ENCODE measurements at regions not wholly inside any gene's neighbourhood (a gene's known extent, or its start where the extent isn't known, plus 50 kb on each side); places are given as distances from the start of the nearest gene placed in this dataset.

GRCh38 chr2:185347445-185347844 lies 391.2 kb upstream of the FSIP2 start:
- Histone ChIP-seq H3K27me3 (ENCODE audit: control insufficient read depth in 2 of 2, insufficient read depth in 2 of 2, low read length in 2 of 2) (no peaks in the 10 kb centered on the region), H3K9me1 (replicated peaks; ENCODE audit: control insufficient read depth, extremely low read depth, insufficient read depth, low read length) (no peaks in the 10 kb centered on the region), H3K79me2 (ENCODE audit: control insufficient read depth, insufficient read depth, low read length) (no peaks in the 10 kb centered on the region), H3K4me2 (ENCODE audit: insufficient read depth, low read length) (no peak overlapping the region), H3K4me1 (ENCODE audit: control insufficient read depth, extremely low read depth, insufficient read depth, low read length) (no peaks in the 10 kb centered on the region), H3K4me3 (replicated peaks in 1 of 3; ENCODE audit: insufficient read depth in 1 of 3, low read depth in 1 of 3, low read length in 3 of 3) (no peak overlapping the region), H3K9me3 (replicated peaks; ENCODE audit: control insufficient read depth, insufficient read depth, low read length) (no peaks in the 10 kb centered on the region), H3K36me3 (ENCODE audit: control insufficient read depth in 2 of 2, extremely low read depth in 1 of 2, insufficient read depth in 2 of 2, low read length in 2 of 2) (no peaks in the 10 kb centered on the region), H2AFZ (ENCODE audit: low read depth, low read length) (no peak overlapping the region), H3K27ac (ENCODE audit: insufficient read depth, low read depth, low read length) (no peak overlapping the region), H4K20me1 (replicated peaks; ENCODE audit: control insufficient read depth, extremely low read depth, insufficient read depth, low read length) (no peaks in the 10 kb centered on the region), H3K9ac (replicated peaks; ENCODE audit: extremely low read depth, insufficient read depth, low read length) (no peak overlapping the region)
- TF ChIP-seq POLR2AphosphoS5 (IDR thresholded peaks at IDR 0.05; ENCODE audit: insufficient read depth, low read depth, low read length) (no peak), MAX (IDR thresholded peaks at IDR 0.05; ENCODE audit: insufficient read depth, insufficient read length) (no peak), FOS (IDR thresholded peaks at IDR 0.05; ENCODE audit: borderline replicate concordance, insufficient read depth, low read length) (no peak), EZH2 (IDR thresholded peaks at IDR 0.05; ENCODE audit: borderline replicate concordance, low read depth, low read length, severe bottlenecking) (no peak), POLR2A (IDR thresholded peaks at IDR 0.05; ENCODE audit: low read depth, low read length) (no peak), GATA2 (IDR thresholded peaks at IDR 0.05; ENCODE audit: insufficient read depth, insufficient read length, low read depth, low read length) (no peak), JUN (IDR thresholded peaks at IDR 0.05; ENCODE audit: borderline replicate concordance, insufficient read depth, insufficient read length, low read depth) (no peak), CTCF (IDR thresholded peaks at IDR 0.05; ENCODE audit: extremely low read depth in 1 of 2, insufficient read depth in 1 of 2, low read depth in 1 of 2, low read length in 2 of 2) (no peak), MYC (IDR thresholded peaks at IDR 0.05; ENCODE audit: low read depth, low read length) (no peak)
- DNase-seq (ENCODE audit: low read depth, low spot score) (no peak), FAIRE-seq (no peak)
- intact Hi-C loops (cut with micrococcal nuclease) (no loop called here), dilution Hi-C loops (cut with MboI; ENCODE audit: extremely low pct_ligation_motif_present, low sequenced_read_pairs) (no loop called here)
- no TSS peak for BruUV-seq (replicated peaks)
- CTCF ChIA-PET: no interaction called here
- POLR2A ChIA-PET: no interaction called here

Data from endothelial cell of umbilical vein (primary cell).